ENCODE measurements at regions not wholly inside any gene's neighbourhood (a gene's known extent, or its start where the extent isn't known, plus 50 kb on each side); places are given as distances from the start of the nearest gene placed in this dataset.

DNA sequence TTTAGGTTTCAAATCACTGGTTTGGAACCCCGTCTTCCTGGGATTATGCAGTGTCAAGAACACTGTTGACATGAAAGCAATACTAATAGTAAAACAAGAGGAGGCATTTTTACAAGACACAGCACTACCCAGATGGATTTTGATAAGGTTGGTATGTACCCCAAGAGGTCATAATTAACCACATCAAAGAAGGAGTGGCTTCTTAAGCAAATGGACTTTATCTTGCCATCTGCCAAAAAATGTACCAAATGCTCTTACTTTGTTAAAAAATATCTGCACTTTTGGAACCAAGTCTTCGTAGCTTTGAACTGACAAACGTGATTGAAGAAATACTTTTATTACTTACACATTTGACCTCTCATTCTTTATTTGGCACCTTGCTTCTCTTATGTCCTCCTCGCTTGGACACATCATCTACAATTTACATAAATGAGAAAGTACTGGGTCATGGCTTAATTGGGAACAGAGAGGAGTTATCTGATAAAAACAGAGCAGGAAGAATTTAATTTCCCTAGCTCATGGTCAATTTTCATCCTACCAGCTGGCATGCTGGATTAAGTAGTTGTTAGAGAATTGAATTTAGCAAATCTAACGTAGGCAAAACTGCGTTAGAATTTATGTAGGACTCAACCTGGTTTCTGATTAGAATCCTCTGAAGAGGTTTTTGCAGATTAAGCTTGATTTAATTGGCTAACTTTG, 54.5 kb upstream of the PRICKLE1 start:
- no TSS peak for BruUV-seq (replicated peaks)
- in situ Hi-C loops (cut with MboI) (no loop called here), intact Hi-C loops (cut with micrococcal nuclease; ENCODE audit: unreplicated experiment) (no loop called here)
- H2AFZ ChIP-seq (ENCODE audit: control insufficient read depth, low read depth, low read length) = no peak overlapping the region
- no peaks in the 10 kb centered on the region for H3K9me3 ChIP-seq (replicated peaks; ENCODE audit: control insufficient read depth, insufficient read depth, low read length)
- no peak for TF ChIP-seq KAT2A (conservative IDR thresholded peaks at IDR 0.05; ENCODE audit: control insufficient read depth, low read depth, low read length)
- TF ChIP-seq RB1 (IDR thresholded peaks at IDR 0.05; ENCODE audit: borderline replicate concordance) = no peak
- no peak for TF ChIP-seq SP1 (IDR thresholded peaks at IDR 0.05; ENCODE audit: low read depth, low read length)
- TF ChIP-seq SUPT20H (IDR thresholded peaks at IDR 0.05; ENCODE audit: borderline replicate concordance, control insufficient read depth, low read depth, low read length) = no peak
- TF ChIP-seq ZNF622 (IDR thresholded peaks at IDR 0.05) = no peak
- TF ChIP-seq NBN (IDR thresholded peaks at IDR 0.05) = no peak
- no peak for TF ChIP-seq ZNF274 (IDR thresholded peaks at IDR 0.05; ENCODE audit: insufficient read depth, insufficient read length)
- TF ChIP-seq SMC3 (IDR thresholded peaks at IDR 0.05; ENCODE audit: borderline replicate concordance, low read length) = no peak
- no peak for TF ChIP-seq HDAC6 (IDR thresholded peaks at IDR 0.05; ENCODE audit: unreplicated experiment)
- TF ChIP-seq EZH2 (IDR thresholded peaks at IDR 0.05; ENCODE audit: borderline replicate concordance, control insufficient read depth, low read depth, low read length) = no peak
- no peak for TF ChIP-seq CHD4 (IDR thresholded peaks at IDR 0.05)
- TF ChIP-seq, protein P1, sequence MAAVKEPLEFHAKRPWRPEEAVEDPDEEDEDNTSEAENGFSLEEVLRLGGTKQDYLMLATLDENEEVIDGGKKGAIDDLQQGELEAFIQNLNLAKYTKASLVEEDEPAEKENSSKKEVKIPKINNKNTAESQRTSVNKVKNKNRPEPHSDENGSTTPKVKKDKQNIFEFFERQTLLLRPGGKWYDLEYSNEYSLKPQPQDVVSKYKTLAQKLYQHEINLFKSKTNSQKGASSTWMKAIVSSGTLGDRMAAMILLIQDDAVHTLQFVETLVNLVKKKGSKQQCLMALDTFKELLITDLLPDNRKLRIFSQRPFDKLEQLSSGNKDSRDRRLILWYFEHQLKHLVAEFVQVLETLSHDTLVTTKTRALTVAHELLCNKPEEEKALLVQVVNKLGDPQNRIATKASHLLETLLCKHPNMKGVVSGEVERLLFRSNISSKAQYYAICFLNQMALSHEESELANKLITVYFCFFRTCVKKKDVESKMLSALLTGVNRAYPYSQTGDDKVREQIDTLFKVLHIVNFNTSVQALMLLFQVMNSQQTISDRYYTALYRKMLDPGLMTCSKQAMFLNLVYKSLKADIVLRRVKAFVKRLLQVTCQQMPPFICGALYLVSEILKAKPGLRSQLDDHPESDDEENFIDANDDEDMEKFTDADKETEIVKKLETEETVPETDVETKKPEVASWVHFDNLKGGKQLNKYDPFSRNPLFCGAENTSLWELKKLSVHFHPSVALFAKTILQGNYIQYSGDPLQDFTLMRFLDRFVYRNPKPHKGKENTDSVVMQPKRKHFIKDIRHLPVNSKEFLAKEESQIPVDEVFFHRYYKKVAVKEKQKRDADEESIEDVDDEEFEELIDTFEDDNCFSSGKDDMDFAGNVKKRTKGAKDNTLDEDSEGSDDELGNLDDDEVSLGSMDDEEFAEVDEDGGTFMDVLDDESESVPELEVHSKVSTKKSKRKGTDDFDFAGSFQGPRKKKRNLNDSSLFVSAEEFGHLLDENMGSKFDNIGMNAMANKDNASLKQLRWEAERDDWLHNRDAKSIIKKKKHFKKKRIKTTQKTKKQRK (IDR thresholded peaks at IDR 0.05; ENCODE audit: low read depth, low read length) = no peak
- TF ChIP-seq, protein P2, sequence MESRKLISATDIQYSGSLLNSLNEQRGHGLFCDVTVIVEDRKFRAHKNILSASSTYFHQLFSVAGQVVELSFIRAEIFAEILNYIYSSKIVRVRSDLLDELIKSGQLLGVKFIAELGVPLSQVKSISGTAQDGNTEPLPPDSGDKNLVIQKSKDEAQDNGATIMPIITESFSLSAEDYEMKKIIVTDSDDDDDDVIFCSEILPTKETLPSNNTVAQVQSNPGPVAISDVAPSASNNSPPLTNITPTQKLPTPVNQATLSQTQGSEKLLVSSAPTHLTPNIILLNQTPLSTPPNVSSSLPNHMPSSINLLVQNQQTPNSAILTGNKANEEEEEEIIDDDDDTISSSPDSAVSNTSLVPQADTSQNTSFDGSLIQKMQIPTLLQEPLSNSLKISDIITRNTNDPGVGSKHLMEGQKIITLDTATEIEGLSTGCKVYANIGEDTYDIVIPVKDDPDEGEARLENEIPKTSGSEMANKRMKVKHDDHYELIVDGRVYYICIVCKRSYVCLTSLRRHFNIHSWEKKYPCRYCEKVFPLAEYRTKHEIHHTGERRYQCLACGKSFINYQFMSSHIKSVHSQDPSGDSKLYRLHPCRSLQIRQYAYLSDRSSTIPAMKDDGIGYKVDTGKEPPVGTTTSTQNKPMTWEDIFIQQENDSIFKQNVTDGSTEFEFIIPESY (IDR thresholded peaks at IDR 0.05) = no peak
- TF ChIP-seq HCFC1 (IDR thresholded peaks at IDR 0.05; ENCODE audit: low read length) = no peak
- TF ChIP-seq, protein P3, sequence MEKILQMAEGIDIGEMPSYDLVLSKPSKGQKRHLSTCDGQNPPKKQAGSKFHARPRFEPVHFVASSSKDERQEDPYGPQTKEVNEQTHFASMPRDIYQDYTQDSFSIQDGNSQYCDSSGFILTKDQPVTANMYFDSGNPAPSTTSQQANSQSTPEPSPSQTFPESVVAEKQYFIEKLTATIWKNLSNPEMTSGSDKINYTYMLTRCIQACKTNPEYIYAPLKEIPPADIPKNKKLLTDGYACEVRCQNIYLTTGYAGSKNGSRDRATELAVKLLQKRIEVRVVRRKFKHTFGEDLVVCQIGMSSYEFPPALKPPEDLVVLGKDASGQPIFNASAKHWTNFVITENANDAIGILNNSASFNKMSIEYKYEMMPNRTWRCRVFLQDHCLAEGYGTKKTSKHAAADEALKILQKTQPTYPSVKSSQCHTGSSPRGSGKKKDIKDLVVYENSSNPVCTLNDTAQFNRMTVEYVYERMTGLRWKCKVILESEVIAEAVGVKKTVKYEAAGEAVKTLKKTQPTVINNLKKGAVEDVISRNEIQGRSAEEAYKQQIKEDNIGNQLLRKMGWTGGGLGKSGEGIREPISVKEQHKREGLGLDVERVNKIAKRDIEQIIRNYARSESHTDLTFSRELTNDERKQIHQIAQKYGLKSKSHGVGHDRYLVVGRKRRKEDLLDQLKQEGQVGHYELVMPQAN (conservative IDR thresholded peaks at IDR 0.05) = no peak
- no peak for TF ChIP-seq NR2F1 (conservative IDR thresholded peaks at IDR 0.05)
- ATAC-seq = no peak
- no peaks in the 10 kb centered on the region for H4K20me1 ChIP-seq (ENCODE audit: control insufficient read depth, insufficient read depth)
- RAD21 ChIA-PET (ENCODE audit: unreplicated experiment) = no interaction called here
- no peak overlapping the region for H3K4me3 ChIP-seq
- no peak for DNase-seq (ENCODE audit: low read depth, low spot score)
- no peak overlapping the region for H3K4me2 ChIP-seq (ENCODE audit: control insufficient read depth, insufficient read depth)
- H3K79me2 ChIP-seq (ENCODE audit: control insufficient read depth, insufficient read depth, low read length) = no peaks in the 10 kb centered on the region
- H3K27me3 ChIP-seq (replicated peaks in 1 of 2; ENCODE audit: control insufficient read depth in 2 of 2, insufficient read depth in 2 of 2, low read length in 1 of 2) = no peaks in the 10 kb centered on the region
- H3K27ac ChIP-seq (ENCODE audit: control insufficient read depth, insufficient read depth) = no peak overlapping the region
- 19% methylated on average over 6 of the region's 6 CpGs for WGBS (ENCODE audit: insufficient coverage, insufficient replicate concordance, low lambda C conversion rate, missing lambda C conversion rate)
- SMC1A ChIA-PET (ENCODE audit: uncharacterized antibody, unreplicated experiment) = no interaction called here
- no peak overlapping the region for H3K9ac ChIP-seq (ENCODE audit: control insufficient read depth, insufficient read depth, low read length)
- no peaks in the 10 kb centered on the region for H3K4me1 ChIP-seq (ENCODE audit: control insufficient read depth, insufficient read depth, low read length)
- FAIRE-seq = no peak
- H3K36me3 ChIP-seq (ENCODE audit: control insufficient read depth in 2 of 2, insufficient read depth in 2 of 2, low read length in 1 of 2) = no peaks in the 10 kb centered on the region
- POLR2A ChIA-PET = no interaction called here
- CTCF ChIA-PET = no interaction called here

All from GM12878 (cell line).